NCI-H146 (cell line): ENCODE measurements at regions not wholly inside any gene's neighbourhood (a gene's known extent, or its start where the extent isn't known, plus 50 kb on each side); places are given as distances from the start of the nearest gene placed in this dataset.

ENCODE experiments used
- DNase-seq: peaks from one replicate; lab custom pipeline; 2025; lab: John Stamatoyannopoulos, UW

GRCh38 chr11:130804306-130805076, 111.8 kb downstream of the SNX19 start:
- no peak for DNase-seq

- DNase-seq, result no peak
Observed at GRCh38 chr11:130806746-130807145, 109.5 kb downstream of the SNX19 start.

GRCh38 chr11:130808541-130808940, 107.7 kb downstream of the SNX19 start:
- no peak for DNase-seq

- no peak for DNase-seq
Observed at GRCh38 chr11:130813196-130813595, 103.1 kb downstream of the SNX19 start.

- DNase-seq, result no peak
Observed at GRCh38 chr11:130813638-130814037, 102.6 kb downstream of the SNX19 start.

- DNase-seq, result no peak
Observed at GRCh38 chr11:130814440-130815096, 101.7 kb downstream of the SNX19 start.

- DNase-seq, result no peak
Observed at GRCh38 chr11:130815097-130815802, 101.0 kb downstream of the SNX19 start.

GRCh38 chr11:130815956-130816355, 100.3 kb downstream of the SNX19 start:
- no peak for DNase-seq

- DNase-seq, result no peak
Observed at GRCh38 chr11:130816546-130817329, 99.5 kb downstream of the SNX19 start.

GRCh38 chr11:130817330-130817944, 98.8 kb downstream of the SNX19 start:
- DNase-seq, result no peak

- DNase-seq, result no peak
Observed at GRCh38 chr11:130819625-130820024, 96.7 kb downstream of the SNX19 start.
